ENCODE measurements at regions not wholly inside any gene's neighbourhood (a gene's known extent, or its start where the extent isn't known, plus 50 kb on each side); places are given as distances from the start of the nearest gene placed in this dataset.
"Not testable (repeated sequence)": the region's sequence is repeated elsewhere in the genome, so short reads cannot be mapped to it uniquely, and the experiment has no call there.

DNA sequence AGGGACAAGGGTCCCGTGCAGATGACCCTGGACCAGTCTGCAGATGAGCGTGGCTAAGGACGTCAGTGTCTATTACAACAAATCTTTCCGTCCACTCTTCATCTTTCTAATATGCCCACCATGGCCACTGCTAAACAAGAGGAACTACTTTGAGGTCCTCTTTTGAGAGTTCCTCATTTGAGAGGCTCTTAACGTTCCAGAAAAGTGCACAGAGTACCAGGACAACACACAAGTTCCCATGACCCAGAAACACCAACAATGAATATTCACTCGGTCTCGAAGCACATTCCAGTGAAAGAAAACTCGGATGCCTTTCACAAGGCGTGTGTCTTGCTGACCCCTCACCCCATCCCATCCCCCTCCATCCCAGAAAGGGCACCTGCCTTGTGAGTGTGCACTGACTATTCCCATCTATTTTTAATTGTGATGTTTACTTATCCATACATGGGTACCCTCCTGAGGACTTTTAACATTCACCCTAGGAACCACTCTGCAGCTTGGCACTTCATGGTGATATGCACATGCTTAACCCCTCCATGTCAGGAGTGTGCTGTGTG, 157.0 kb downstream of the SHANK2 start:
- no peak for DNase-seq

DNA sequence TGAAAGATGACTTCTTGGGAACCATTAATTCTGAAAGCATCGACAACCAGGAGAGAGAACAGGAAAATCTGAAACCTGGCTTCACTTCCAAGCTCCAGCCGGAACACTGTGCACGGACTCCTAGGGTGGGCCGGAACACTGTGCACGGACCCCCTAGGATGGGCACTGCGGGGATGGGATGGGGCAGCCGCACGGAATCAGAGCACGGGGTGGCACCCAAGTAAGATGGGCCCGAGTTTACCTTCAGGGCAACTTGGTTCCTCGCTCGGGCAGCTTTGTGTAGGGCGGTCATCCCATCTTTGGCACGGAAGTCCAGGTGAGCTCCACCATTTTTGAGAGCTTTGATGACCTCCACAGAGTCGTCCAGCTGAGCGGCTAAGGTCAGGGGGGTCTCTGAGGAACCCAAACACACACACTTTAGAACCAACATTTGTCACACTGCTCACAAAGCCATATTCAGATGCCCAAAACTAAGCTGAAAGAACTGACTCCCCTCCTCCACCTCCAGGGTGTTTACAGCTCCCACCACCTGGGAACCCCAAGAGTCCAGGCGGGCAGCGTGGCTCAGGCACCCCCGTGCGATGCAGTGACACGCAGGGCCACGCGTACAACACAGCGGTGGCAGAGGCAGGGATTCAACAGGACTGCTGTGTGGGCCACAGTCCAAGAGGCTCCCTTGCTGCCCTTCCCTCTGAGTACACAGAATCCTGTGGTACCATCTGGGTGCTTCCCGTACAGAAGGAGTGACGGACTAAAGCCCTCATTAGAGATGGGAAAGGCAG, 157.9 kb downstream of the SHANK2 start:
- no peak for DNase-seq

DNA sequence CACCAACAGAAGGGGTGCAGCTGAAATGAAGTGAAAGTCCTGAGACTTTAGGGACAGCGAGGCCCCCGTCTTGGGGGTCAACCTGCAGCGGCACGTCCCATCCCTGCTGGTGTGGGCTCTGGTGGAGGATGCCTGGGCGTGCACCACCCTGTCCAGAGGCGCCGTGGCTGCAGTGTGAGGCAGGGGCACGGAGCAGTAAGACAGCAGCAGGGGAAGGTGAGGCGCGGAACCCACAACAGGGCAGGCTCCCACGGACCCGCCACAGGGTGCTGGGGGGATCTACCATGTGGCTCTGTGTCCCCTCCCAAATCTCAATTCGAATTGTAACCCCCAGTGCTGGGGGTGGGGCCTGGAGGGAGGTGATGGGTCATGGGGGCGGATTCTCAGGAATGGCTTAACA, 158.6 kb downstream of the SHANK2 start:
- DNase-seq, result no peak

DNA sequence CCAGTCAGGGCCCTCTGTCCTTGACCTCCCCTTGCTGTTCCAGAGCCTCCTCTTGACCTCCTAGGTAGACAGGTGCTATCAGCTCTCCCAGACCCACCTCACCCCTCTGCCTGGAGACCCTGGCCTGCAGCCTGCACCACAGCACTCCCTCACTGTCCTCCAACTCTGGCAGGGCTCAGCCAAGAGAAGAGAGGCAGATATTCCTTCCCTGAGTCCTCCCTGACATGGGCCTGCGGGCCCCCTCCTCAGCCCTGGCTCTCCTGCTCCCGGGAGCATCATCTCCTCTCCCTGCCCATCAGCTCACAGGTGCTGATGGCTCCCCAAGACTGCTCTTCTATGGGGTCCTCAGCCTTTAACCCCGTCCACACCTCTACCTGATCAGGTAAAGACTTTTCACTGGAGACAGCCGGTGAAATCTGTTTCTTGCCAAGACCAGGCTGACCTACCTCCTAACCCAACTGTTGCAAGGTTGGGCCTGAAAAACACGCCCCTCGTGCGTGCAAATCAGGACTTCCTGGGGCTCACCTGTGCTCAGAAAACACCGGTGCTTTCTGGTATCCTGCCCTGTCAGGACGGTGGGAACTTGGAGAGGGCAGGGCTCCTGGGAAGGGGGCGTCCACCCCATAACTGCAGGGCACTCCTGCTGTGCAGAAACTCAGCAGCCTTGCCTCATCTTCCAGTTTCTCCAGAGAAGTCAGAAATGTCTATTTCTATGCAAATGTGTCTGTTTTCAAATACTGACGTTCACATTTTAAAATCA, 160.7 kb downstream of the SHANK2 start:
- no peak for DNase-seq

DNA sequence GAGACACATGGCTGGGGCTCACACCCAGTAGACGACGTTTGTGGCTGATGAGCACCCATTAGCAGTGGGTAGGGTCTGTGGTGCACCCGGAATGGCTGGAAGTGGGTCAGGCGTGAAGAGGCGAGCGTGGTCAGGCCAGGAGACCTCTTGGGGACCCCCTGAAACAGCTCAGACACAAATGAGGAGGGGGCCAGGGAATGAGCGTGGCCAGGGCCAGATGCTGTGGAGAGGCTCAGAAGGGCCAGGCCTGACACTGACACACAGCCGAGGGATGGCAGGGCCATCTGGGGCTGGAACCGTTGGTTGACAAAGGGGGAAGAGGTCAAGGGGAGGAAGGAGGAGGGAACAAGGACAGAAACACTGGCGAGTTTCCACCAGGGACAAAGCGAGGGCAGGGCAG, 162.8 kb downstream of the SHANK2 start:
- DNase-seq, result no peak

DNA sequence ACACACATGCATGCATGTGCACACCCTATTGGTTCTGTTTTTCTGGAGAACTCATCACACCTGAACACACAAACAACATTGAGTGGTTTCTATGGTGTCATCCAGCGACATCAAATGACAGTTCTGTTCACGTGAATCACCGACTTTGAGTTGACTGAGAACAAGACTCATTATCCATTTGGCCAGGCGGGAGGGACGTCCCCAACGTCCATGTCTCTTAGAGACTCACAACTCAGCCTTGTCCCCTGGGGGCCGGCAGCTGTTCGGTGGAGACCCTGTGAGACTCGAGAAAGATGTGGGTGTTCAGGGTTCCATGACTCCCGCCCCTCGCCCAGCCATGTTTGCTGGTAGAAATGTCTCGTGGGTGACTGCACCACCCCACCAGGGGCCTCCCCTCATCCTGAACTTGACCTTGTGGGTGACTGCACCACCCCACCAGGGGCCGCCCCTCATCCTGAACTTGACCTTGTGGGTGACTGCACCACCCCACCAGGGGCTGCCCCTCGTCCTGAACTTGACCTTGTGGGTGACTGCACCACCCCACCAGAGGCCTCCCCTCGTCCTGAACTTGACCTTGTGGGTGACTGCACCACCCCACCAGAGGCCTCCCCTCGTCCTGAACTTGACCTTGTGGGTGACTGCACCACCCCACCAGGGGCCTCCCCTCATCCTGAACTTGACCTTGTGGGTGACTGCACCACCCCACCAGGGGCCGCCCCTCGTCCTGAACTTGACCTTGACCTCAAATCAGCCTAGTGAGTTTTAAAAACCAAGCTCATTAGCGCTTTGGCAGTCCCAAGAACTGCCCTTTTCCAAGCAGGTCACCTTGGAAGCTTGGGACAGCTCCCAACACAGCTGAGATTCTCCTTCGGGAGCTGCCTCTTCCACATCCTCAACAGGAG, 163.8 kb downstream of the SHANK2 start:
- not testable (repeated sequence) for DNase-seq

DNA sequence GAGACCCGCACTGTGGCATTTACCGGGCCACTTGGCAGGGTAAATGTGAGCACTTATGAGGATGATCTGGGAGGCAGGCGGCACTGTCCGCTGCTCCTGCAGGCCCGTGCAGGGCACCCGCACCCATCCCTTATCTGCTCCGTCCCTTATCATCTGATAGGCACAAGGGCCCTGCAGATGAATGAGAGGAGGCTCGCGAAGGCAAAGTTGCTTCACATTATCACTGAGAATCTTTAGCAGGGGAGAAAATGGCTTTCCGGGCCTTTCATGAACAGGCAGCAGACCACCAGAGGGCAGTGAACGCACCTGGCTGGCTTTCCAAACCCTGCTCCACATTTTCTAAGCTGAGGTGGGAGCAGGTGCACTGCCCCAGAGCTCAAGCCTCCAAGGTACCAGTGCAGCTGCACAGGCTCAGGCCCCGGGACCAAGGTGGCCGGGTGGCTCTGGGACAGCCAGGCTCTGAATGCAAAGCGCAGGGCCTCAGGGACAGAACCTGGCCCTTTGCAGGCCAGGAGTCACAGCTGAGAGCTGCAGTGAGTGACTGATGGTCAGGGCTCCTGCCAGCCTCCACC, 165.6 kb downstream of the SHANK2 start:
- DNase-seq, result peak; percentile 44

DNA sequence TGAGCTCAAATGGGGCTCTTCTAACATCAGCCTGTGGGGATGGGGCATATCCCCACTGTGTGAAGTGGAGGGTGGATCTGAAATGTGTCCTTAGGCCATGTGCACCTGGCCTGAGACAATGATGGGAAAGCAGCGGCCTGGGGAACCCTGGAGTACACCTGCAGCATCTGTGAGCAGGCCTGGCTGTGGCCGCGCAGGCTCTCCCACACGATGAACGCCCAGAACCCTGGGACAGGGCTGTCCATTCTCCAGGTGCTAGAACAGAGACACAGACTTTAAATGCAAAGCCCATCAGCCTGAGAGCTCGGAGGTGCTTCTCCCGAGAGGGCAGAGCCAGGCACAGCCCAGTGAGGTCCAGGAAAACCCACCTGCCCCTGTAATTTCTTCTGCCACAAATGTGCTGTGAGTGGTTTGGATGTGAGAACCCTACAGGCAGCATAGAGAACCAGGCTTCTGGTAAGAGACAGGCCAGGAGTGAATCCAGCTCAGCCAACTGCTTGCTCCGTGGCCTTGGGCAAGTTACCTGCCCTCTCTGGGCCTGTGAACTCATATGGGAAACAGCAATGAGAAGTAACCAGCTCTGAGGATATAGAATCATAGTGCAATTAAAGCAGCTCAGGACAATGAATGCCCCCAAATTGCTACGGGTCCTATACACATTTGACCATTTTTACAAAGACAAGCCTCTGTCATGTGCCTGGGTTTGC, 167.9 kb downstream of the SHANK2 start:
- DNase-seq, result no peak

DNA sequence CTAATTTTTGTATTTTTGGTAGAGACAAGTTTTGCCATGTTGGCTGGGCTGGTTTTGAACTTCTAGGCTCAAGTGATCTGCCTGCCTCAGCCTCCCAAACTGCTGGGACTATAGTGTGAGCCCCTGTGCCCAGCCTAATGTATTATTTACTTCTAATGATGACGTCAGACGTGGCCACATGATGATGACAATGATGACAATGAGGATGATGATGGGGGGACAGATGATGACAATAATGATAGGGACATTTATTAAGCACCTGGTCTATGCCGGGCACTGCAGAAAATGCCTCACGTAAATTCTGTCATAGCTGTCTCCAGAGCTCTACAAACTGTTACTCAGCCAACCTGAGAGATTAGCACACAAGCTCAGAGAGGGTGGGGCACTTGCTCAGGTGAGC, 169.3 kb downstream of the SHANK2 start:
- no peak for DNase-seq

DNA sequence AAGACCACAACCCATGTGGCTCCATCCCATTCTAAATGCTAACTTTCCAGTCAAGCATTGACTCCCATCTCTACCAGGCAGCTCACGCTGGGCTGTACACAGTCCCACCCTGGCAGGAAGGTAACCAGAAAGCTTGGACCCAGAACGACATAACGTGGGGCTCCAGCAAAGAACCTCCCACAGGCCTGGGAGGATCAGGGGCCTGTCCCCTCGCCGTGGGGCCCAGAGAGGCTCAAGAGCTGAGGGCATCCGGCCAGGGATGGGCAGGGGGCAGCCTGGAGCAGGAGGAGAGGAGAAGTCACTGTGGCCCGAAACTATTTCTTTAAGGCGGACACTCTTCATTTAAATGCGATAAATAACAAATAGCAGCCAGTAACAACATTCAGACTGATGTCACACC, 169.9 kb downstream of the SHANK2 start:
- DNase-seq, result no peak

DNA sequence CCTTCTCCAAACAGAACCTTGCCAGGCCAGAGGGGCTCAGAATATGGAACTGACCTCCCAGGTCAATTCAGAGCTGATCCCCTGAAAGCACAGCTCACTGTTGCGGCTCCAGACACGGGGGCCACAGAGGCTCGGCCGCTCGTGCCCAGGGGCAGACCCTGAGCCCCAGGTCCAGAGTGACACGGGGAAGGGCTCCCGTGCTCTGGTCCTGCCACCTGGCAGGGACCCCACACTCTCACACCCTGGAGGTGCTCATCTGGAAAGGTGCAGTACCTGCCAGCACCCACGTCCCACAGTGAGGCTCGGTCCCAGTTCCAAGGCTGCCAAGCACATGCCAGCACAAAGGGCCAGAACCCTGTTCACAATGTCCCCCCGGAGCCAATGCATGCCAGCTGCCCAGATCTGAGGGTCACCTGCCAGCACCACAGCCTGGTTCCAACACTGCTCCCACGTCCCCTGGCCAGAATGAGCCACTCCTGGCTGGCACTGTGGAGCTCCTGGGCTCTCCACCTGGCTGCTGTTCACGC, 170.6 kb downstream of the SHANK2 start:
- DNase-seq, result no peak

DNA sequence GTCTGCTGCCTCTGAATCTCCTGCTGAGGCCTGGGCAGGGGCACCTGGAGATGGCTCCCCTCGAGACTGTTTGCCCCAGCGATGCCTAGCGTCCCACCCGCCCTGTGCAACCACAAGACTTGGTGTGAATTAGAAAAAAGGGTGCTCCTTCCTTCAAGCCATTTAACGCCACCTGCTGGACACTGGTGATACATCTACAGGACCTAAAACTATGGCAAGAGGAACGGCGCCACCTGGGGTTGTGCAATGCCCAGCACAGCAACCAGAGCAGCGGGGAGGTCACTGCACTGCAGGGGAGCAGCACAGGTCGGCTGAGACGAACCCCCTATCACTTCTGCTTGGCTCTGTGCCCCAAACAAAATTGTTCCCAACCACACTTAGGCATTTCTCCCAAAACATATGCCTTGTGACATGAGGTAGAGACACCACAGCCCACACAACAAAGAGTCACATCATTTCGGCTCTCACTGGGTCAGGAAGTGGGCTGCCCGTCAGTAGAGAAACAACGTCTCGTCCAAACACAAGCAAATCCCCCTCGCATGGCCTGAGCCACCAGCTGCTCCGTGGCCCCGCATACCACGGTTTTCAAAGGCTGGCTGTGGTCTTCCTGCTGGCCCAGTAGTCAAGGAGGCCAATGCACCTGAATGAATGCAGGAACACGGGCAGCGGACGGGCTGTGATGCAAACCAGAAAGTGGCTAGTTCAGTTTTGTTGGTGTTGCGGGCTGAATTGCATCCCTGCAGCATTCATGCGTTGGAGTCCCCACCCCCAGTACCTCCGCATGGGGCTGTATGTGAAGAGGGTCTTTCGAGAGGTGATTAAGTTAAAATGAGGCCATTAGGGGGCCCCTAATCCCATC, 171.9 kb downstream of the SHANK2 start:
- DNase-seq, result peak; percentile 47

DNA sequence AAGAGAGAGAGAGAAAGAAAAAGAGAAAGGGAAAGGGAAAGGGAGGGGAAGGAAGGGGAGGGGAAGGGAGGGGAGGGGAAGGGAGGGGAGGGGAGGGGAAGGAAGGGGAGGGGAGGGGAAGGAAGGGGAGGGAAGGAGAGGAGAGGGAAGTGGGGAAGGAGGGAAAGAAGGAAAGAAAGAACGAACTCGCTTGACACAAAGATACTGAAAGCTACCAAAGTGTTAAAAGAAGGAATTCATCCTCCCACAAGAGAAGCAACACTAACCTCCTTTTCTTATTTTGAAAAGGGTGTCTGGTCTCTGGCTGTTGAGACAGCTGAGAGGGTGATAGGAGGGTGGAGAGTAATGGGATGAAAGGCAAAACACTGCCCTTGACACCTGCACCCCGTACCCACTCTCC, 172.6 kb downstream of the SHANK2 start:
- DNase-seq, result no peak

DNA sequence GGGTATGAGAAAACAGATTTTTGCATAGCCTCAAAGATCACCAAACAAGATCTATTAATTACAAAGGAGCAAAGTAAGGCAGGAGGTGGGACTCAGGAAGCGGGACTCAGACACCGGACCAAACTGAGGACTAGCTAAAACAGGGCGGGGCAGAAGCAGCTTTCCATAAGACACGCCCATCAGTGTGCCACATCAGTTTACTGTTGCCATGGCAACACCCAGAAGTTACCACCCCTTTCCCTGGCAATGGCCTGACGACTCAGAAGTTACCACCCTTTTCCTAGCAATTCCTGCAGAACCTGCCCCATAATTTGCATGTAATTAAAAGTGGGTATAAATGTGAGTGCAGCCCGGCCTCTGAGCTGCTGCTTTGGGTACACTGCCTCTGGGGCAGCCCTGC, 173.9 kb downstream of the SHANK2 start:
- DNase-seq, result no peak

DNA sequence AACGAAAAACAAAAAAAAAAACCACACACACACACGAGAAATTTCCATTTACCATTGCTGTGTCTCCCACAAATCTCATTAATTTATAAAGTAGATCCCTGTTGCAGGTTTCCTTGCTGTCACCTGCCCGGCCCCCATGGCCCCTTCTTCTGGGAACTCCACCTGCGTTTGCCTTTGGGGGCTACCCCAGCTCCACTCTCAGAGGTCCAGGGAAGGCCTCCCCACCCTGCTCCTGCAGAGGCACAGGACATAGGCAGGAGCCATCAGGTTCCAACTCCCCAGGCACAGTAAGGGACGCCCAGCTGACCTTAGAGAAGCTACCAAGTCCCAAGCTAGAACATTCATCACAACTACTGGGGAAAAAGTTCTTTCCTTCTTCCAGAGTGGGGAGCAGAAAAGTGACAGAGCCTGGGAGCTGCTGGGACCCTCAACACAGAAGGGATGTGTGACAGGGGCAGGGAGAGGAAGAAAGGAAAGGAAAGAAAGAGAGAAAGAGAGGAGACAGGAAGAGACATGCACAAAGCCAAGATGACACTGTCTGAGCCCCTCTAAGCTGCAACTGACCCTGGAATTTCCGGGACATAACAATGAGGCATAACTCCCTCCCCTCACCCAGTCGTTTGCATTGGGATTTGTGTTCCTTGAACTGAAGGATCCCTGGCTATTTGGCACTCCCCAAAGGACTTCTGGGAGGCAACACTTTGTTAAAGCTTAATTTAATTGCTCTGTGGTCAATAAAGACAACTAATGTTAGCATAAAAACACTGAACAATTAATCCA, 175.7 kb downstream of the SHANK2 start:
- DNase-seq, result no peak

DNA sequence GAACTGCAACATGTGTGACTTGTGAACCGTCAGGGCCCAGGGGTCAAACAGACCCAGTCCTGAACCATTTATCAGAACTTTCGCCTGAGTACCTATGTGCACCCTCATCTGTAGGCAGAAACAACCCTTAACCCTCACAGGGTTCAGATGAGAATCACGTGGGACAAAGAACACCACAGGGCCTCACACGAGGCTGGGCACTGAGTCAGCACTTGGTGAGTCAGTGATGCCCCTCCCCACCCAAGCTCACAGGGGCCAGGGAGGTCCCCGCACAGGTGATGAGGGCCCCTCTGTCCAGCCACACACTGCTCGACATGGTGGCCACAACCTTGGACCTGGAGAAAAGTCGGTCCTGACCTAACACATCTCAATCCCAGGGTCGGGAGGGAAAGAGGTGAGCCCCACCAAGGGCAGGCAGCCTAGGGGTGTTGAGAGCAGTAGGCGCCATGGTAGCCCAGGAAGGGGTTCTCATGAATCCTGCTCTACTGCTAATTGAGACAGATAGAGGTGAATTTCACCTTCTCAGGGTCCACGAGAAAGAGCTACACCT, 176.4 kb downstream of the SHANK2 start:
- no peak for DNase-seq

DNA sequence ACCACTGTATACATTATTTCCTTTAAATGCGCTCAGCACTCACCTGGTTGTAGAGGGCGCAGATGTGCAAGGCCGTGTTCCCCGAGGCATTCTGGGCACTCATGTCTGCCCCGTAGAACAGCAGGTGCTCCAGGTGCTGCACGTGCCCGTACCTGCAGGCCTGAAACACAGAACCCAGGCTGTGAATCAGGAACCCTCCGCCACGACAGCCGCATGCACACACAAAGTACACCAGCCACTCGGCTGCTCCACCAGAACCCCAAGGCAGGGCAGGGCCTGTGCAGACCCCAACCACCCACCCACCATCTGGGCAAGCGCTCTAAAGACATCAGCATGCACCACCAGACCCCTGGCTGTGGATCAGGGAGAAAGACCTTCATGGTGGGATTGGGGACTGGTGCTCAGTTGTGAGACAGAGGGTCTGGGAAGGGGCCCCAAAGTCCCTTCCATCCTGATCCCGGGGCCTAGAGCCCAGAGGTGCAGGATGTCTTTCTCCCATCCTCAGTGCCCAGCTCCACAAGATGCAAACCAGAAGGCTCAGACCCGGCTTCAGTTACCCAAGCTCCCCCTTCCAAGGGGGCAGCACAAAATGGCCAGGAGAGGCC, 177.2 kb downstream of the SHANK2 start:
- DNase-seq, result no peak

DNA sequence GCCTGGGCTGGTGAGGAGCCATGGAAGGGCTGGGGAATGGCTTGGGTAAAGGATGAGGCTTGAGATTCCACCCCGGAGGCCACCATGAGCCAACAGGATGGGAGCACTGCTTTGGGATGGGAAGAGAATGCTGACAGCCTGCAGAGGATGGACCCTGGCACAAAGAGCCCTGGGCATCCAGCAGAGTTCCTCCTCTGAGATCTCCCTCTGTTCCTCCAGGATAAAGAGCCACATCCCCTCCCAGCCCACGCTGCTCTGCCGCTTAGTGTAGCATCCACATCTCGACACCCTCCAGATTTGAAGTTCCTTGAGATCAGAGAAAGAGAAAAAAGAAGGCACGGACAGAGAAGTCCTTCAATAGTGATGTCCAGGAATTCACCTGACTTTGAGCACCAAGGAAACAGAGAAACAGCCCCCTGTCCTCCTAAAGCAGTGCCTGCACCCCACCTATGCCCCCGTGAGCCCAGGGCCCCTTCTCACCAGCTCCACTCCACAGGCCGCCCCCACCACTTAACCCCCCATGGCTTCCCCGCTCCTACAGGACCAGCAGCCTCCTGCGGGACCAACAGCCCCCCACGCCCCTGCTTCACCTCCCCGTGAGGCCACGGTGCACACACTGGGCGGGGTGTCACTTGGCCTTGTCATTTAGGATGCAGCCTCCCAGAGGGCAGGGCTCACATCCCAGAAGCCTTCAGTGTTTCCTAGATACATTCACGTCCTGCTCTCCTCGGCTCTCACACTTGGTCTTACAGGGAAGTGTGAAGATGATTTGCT, 180.5 kb downstream of the SHANK2 start:
- no peak for DNase-seq
